HepG2 (cell line): ENCODE measurements at regions not wholly inside any gene's neighbourhood (a gene's known extent, or its start where the extent isn't known, plus 50 kb on each side); places are given as distances from the start of the nearest gene placed in this dataset.
A peak's percentile ranks its signal among the peaks of the same experiment; 100 is the strongest.

Experiments used
- ATAC-seq: fragments of 200-7000 bp; cut with Tn5 transposase; 3 replicates; pipeline ENCODE4 v1.9.1; 2020; ENCODE audit warnings: mild to moderate bottlenecking, moderate library complexity
- BruUV-seq: library from RNA; stranded (reverse); fragments of 400-500 nt; replicated peaks from 2 replicates; lab custom pipeline; 2021; lab: Mats Ljungman, UMichigan
- CTCF ChIA-PET: fragments of 300-600 bp; formaldehyde crosslinking; extraction: SDS; loops from one replicate; lab custom pipeline; 2021; ENCODE audit warnings: low total read pairs, inconsistent platforms, low intra/inter-chr PET ratio; lab: Yijun Ruan, JAX
- POLR2A ChIA-PET: fragments of 350-600 bp; sonication (Branson Sonifier 250); formaldehyde crosslinking; loops from one replicate; lab custom pipeline; 2020; ENCODE audit warnings: antibody characterized with exemption, inconsistent platforms; lab: Yijun Ruan, JAX
- DNase-seq: peaks from one replicate; pipeline ENCODE4 v3.0.0-alpha.2; 2015; ENCODE audit warnings: low spot score
- FAIRE-seq: peaks from 3 replicates; lab custom pipeline; 2011; peaks lifted over from hg19 to GRCh38; lab: Jason Lieb, UNC
- H2AFZ ChIP-seq: one replicate; pipeline ENCODE4 v1.6.1; 2011; ENCODE audit warnings: low read length, inconsistent platforms
- H3K27ac ChIP-seq: fragments of 300-600 bp; 3 replicates; pipeline ENCODE4 v1.8.0; 2011; ENCODE audit warnings: mixed run types, mild to moderate bottlenecking, mixed read lengths, low read length, inconsistent platforms; ENCODE audit not compliant: insufficient read depth; ENCODE audit errors: extremely low read length
- H3K27me3 ChIP-seq, 2 experiments: fragments of 200-600 bp in 1 of 2; 2 replicates in 1 of 2; 3 replicates in 1 of 2; pipeline versions ENCODE4 v1.6.0 to v1.8.0; 2011; ENCODE audit warnings: low read length in 2 of 2, mild to moderate bottlenecking in 2 of 2, moderate library complexity in 2 of 2, inconsistent platforms in 1 of 2; ENCODE audit not compliant: insufficient read depth in 2 of 2, control insufficient read depth in 1 of 2
- H3K36me3 ChIP-seq, 2 experiments: fragments of 200-600 bp in 1 of 2; replicated peaks in 1 of 2; 2 replicates in 1 of 2; 3 replicates in 1 of 2; pipeline versions ENCODE4 v1.5.1 to v1.8.0; 2011; ENCODE audit warnings: low read length in 2 of 2, inconsistent platforms in 1 of 2; ENCODE audit not compliant: insufficient read depth in 2 of 2, control insufficient read depth in 1 of 2
- H3K4me1 ChIP-seq: 2 replicates; pipeline ENCODE4 v1.5.1; 2012; ENCODE audit warnings: low read length, inconsistent platforms; ENCODE audit not compliant: insufficient read depth
- H3K4me2 ChIP-seq: 2 replicates; pipeline ENCODE4 v1.6.0; 2011; ENCODE audit warnings: low read depth, low read length, inconsistent platforms
- H3K4me3 ChIP-seq, 3 experiments: fragments of 200-600 bp in 1 of 3; sonication (generic), shearing (Covaris generic) in 1 of 3; replicated peaks in 1 of 3; 2 replicates each; pipeline ENCODE4 v1.5.1; 2011 to 2016; ENCODE audit warnings: low read length in 3 of 3, inconsistent platforms in 2 of 3, low read depth in 2 of 3, mild to moderate bottlenecking in 2 of 3, control low read depth in 1 of 3, mixed read lengths in 1 of 3; ENCODE audit not compliant: insufficient read depth in 1 of 3
- H3K79me2 ChIP-seq: one replicate; pipeline ENCODE4 v1.6.1; 2011; ENCODE audit warnings: low read length, inconsistent platforms; ENCODE audit not compliant: insufficient read depth
- H3K9ac ChIP-seq: 2 replicates; pipeline ENCODE4 v1.6.0; 2011; ENCODE audit warnings: mild to moderate bottlenecking, low read depth, low read length, inconsistent platforms; ENCODE audit not compliant: insufficient read depth
- H3K9me3 ChIP-seq: 2 replicates; pipeline ENCODE4 v1.5.1; 2012; ENCODE audit warnings: mild to moderate bottlenecking, low read length
- H4K20me1 ChIP-seq: 2 replicates; pipeline ENCODE4 v1.6.0; 2011; ENCODE audit warnings: inconsistent platforms, mild to moderate bottlenecking, low read length, moderate library complexity; ENCODE audit not compliant: insufficient read depth
- JARID2 ChIP-seq: sonication (generic); formaldehyde crosslinking; IDR thresholded peaks from 2 replicates; pipeline ENCODE4 v1.8.1; 2023; ENCODE audit warnings: missing genetic modification reagents, inconsistent platforms; ENCODE audit not compliant: insufficient replicate concordance
- MAFF ChIP-seq: IDR thresholded peaks from 2 replicates; pipeline ENCODE4 v1.6.1; 2011; ENCODE audit warnings: low read depth, low read length, improper control_type of control experiment
- MAFK ChIP-seq, 2 experiments: IDR thresholded peaks in 1 of 2; conservative IDR thresholded peaks in 1 of 2; 2 replicates each; pipeline ENCODE4 v1.6.1; 2011; ENCODE audit warnings: improper control_type of control experiment in 2 of 2, low read length in 2 of 2
- SRY ChIP-seq: sonication (generic); formaldehyde crosslinking; IDR thresholded peaks from 2 replicates; pipeline ENCODE4 v1.8.0; 2022; ENCODE audit warnings: mild to moderate bottlenecking, missing genetic modification reagents
- TP53 ChIP-seq: sonication (generic); formaldehyde crosslinking; conservative IDR thresholded peaks from 2 replicates; pipeline ENCODE4 v1.4.0; 2020; ENCODE audit warnings: missing genetic modification reagents
- WGBS: methylation state at CpG from one replicate; pipeline ENCODE4 v1.1.6; 2017; ENCODE audit warnings: low lambda C conversion rate; 5-methylcytosine and 5-hydroxymethylcytosine counted together
- in situ Hi-C: cut with HindIII; loops from 2 replicates; pipeline ENCODE4 v1.10.0; 2017; ENCODE audit warnings: low pct_unique_long_range_greater_than_20kb; ENCODE audit not compliant: extremely low pct_ligation_motif_present
- intact Hi-C: fragments of 100-400 bp; cut with micrococcal nuclease; formaldehyde crosslinking; loops from one replicate; pipeline ENCODE4 v1.10.0; 2022; ENCODE audit not compliant: unreplicated experiment
- TF ChIP-seq, protein P1 (sequence below): IDR thresholded peaks from 2 replicates; pipeline ENCODE4 v1.6.1; 2016; ENCODE audit warnings: low read depth

DNA sequence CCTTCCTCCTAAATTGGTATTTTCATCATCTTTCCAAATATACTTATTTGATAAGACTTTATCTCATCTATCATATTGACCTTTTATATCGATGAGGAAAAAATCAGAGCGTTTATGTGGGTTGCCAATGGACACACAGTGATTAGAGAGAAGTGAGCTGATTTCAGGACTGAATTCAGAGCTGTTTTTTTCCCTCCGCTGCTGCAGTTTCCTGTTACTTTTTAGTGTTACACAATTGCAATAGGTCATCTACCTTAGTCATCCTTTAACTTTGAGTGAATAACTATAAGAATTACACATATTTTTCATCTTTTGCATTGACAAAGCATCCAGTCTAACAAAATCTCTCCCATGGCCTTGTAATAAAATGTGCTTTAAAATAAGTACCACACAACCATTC lies 266.3 kb upstream of the CNTN4 start (continued):
- no peak for TF ChIP-seq TP53 (CRISPR knock-in tag)
- TF ChIP-seq, all 625 proteins: peak for 0

DNA sequence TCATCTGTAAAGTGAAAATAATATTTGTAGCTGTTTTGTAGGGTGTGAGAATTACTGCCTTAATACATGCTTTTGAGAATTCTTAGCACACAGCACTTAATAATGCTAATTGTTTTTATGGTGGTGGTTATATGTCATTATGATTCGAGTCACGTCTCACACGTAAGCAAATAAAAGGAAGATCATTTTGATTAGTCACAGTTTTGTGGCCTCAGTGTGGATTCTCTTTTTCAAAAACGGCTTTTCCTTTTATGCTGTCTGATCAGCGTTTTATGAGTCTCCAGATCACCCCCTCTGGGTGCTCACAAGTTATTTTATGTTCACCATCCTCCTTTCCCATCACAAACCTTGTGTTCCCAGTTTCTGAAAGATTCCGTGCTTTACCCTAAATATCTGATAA lies 255.6 kb upstream of the CNTN4 start:
- no peaks in the 10 kb centered on the region for H3K4me1 ChIP-seq
- H4K20me1 ChIP-seq: no peaks in the 10 kb centered on the region
- no peak overlapping the region for H3K4me2 ChIP-seq
- ChIA-PET CTCF (no interaction called here), POLR2A (no interaction called here)
- no TSS peak for BruUV-seq
- in situ Hi-C loops: no loop called here
- H3K79me2 ChIP-seq: no peaks in the 10 kb centered on the region
- WGBS: 4% methylated on average over 6 of the region's 6 CpGs
- intact Hi-C loops: no loop called here
- TF ChIP-seq, protein P1, sequence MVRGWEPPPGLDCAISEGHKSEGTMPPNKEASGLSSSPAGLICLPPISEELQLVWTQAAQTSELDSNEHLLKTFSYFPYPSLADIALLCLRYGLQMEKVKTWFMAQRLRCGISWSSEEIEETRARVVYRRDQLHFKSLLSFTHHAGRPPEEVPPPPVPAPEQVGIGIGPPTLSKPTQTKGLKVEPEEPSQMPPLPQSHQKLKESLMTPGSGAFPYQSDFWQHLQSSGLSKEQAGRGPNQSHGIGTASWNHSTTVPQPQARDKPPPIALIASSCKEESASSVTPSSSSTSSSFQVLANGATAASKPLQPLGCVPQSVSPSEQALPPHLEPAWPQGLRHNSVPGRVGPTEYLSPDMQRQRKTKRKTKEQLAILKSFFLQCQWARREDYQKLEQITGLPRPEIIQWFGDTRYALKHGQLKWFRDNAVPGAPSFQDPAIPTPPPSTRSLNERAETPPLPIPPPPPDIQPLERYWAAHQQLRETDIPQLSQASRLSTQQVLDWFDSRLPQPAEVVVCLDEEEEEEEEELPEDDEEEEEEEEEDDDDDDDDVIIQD (CRISPR knock-in tag): no peak
- no peak for TF ChIP-seq JARID2 (CRISPR knock-in tag)
- no peaks in the 10 kb centered on the region for H3K27me3 ChIP-seq
- H3K9ac ChIP-seq: no peak overlapping the region
- H3K36me3 ChIP-seq: no peaks in the 10 kb centered on the region
- H2AFZ ChIP-seq: no peak overlapping the region
- ATAC-seq (no peak), DNase-seq (no peak), FAIRE-seq (no peak)
- H3K9me3 ChIP-seq: peaks cover 94% of the 10 kb centered on the region
- no peak overlapping the region for H3K27ac ChIP-seq
- H3K4me3 ChIP-seq: no peak overlapping the region

DNA sequence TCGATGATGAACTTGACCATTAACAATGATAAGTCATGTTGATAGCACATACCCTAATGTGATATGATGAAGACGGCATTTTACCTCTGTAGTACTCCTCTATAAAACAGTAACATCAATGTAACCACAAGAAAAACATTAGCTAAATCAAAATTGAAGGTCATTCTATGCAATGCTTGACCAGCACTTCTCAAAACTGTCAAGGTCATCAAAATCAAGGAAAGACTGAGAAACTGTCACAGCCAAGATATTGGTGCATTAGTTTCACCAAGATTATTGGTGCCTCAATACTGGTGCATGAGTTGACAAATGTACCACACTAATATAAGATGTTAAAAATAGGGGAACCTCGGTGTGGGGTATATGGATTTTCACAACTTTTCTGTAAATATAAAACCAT lies 251.1 kb upstream of the CNTN4 start:
- intact Hi-C loops: no loop called here
- no peak for ATAC-seq
- ChIA-PET CTCF (no interaction called here), POLR2A (no interaction called here)
- 0% methylated on average over 3 of the region's 3 CpGs for WGBS
- no TSS peak for BruUV-seq
- Histone ChIP-seq H3K9me3 (peaks cover 70% of the 10 kb centered on the region), H2AFZ (no peak overlapping the region), H3K9ac (no peak overlapping the region), H3K36me3 (no peaks in the 10 kb centered on the region), H3K27ac (no peak overlapping the region), H3K4me1 (no peaks in the 10 kb centered on the region), H3K4me3 (no peak overlapping the region), H3K27me3 (no peaks in the 10 kb centered on the region), H3K79me2 (no peaks in the 10 kb centered on the region), H3K4me2 (no peak overlapping the region), H4K20me1 (no peaks in the 10 kb centered on the region)
- no peak for FAIRE-seq
- in situ Hi-C loops: no loop called here
- no peak for DNase-seq
- TF ChIP-seq MAFK (conservative IDR thresholded peaks at IDR 0.05 in 1 of 2, IDR thresholded peaks at IDR 0.05 in 1 of 2; ENCODE audit: low read length in 2 of 2) (peak; percentile 47 to 69; a peak in 3 of 4 replicates), MAFF (peak; percentile 56; the same call in 1 of the 2 replicates), SRY (no peak)
